ENCODE measurements at regions not wholly inside any gene's neighbourhood (a gene's known extent, or its start where the extent isn't known, plus 50 kb on each side); places are given as distances from the start of the nearest gene placed in this dataset.
A peak's percentile ranks its signal among the peaks of the same experiment; 100 is the strongest.
"Not testable (repeated sequence)": the region's sequence is repeated elsewhere in the genome, so short reads cannot be mapped to it uniquely, and the experiment has no call there.

DNA sequence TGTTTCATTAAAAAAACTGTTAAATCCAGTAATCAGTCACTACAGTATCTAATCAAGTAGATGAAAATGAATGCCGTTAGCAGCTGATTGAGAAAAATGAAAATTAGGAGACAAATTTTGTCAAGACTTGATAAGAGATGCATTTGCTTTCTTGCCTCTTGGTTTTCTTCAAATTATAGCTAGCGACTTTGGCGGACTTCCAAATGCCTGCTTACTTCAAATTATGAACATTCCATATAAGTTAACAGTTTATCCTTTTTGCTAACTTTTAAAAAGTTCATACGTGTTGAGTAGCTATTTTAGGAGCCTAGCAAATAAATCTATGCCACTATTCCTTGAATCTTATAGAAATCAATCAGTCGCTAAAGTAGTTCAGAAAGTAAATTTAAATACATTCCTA lies 58.8 kb downstream of the PPP4R3C start:
- DNase-seq: no peak

DNA sequence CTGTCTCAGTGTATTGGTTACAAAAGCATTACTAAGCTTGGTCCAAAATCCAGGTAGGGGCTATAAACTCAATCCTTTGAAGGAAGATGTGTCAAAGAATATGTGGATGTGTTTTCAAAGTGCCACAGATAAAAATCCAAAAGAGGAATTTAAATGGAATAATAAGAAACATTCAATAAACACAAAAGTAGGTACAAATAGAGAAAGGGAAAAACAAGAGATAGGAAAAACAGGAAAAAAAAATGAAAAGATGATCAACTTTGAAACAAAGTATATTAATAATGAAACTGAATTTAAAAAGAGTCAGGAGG lies 64.0 kb downstream of the PPP4R3C start:
- DNase-seq: no peak

DNA sequence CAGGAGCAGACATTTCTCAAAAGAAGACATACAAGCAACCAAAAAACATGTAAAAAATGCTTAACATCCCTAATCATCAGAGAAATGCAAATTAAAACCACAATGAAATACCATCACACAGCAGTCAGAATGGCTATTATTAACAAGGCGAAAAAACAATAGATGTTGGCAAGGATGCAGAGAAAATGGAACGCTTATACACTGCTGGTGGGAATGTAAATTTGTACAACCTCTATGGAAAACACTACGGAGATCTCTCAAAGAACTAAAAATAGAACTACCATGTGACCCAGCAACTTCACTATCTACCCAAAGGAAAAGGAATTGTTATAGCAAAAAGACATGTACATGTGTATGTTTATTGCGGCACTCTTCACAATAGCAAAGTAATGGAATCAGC lies 71.5 kb downstream of the PPP4R3C start:
- no peak for DNase-seq

DNA sequence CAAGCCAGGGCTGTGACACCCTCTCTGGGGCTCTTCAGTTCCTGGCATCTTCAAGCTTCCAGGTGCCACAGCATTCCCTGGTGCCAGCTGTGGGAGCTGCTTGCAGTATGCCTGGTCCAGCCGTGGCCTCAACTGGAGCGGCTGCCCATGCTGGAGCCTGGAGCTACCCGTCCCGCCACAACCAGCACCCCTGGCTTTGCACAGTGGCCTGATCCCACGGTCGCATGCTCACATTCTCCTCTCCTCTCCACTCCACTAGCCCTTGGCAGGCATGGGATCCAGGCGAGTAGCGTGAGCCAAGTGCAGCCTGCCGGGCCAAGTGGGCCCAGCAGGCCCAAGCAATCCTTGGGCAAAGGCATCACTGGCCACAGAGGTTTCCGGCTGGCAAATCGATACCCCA lies 81.7 kb downstream of the PPP4R3C start:
- DNase-seq: no peak

DNA sequence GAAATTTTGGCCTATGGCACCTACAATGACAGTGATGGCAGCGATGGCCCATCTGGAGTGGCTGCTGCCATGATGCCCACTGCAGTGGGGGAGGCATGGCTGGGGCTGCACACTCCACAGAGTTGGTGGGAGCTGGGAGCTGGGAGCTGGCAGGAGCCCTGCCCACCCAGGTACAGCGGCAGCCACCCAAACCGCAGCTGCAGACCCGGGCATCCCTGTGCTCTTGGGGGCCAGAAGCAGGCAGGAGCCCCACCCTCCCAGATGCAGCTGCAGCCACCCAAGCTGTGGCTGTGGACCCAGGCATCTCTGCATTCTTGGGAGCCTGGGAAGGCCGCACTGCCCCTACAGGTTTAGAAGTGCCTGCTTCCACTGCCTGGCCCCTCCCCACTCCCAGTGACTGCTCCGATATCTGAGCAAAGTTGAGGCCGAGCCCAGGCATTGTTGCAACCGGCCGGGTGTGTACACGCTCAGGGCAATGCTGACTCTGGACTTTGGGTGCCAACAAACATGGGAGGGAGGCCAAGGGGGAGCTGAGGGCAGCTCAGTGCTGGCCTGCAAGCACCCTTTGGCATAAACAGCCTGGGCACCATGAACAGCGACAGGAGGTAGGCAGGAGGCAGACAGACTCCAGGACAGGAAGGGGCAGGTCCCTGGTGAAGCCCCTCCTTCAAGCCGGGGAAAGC lies 82.8 kb downstream of the PPP4R3C start:
- DNase-seq: no peak

DNA sequence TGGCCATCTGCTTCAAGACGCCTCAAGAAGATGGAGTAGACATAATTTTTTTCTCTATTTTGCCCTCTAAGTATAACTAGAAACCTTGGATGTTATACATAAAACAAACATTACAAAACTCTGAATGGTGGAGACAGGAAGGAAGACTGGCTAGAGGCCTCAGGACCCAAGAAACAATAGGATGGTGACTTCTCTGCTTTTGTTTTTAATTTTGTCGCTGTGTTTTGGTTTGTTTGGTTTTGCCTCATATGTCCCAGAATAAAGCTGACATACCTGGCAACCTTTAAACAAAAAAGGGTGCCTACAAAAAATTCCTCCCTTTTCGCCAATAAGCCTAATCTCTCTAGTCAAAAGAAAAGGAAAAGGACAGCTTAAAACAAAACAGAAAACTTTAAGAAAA lies 109.1 kb downstream of the PPP4R3C start:
- no peak for DNase-seq

DNA sequence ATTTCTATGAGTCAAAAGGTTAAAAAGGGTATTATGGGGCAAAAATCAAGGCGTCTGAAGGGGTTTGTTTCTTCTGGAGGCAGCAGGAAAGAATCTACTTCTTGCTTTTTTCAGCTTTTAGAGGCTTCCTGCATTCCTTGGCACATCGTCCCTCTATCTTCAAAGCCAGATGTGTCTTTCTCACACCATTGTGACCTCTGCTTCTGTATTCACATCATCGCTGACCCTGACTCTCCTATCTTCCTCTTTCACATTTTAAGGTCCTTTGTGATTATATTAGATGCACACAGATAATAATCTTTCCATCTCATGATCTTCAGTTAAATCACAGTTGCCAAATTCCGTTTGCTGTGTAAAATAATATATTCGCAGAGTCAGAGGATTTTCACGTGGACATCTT lies 112.7 kb downstream of the PPP4R3C start:
- DNase-seq: no peak

DNA sequence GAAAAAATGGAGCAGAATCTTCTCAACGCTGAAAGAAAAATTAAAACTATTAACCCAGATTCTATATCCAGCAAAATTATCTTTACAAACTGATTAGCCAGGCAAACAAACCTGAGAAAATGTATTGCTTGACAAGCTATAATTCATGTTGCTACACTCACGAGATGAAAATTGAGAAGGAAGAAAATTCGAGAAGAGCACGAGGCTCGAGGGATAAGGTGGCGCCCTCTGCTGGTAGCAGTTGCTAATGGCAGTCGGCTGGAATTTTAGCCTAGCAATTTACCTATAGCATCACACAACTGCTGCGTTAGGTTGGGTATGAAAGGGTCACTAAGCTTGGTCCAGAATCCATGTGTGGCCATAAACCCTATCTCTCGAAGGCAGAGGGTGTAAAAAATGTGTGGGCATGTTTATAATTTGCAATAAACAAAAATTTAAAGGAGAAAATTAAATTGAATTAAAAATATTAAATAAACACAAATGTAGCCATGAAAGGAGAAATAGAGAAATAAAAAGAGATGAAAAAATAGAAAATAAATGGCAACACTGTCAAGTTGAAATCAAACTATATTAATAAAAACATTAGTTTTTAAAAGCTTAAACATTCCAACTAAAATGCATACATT lies 126.6 kb downstream of the PPP4R3C start:
- DNase-seq: peak; percentile 13

DNA sequence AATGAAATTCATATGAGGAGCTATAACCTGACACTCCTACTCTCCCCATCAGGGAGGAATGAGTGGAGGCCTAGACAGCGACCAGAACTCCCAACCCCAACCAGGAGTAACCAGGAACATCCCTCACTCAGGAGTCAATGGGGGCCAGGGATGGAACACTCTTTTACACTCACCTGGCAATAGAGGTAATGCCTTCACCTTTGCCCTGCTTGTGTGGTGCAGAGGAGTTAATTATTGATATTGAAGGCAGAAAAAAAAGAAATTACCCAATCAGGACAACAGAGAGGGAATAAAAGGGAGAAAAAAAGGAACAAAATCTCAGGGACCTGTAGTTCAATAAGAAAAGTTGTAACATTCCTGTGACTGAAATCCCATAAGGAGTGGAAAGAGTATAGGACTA lies 141.5 kb downstream of the PPP4R3C start:
- DNase-seq: no peak

DNA sequence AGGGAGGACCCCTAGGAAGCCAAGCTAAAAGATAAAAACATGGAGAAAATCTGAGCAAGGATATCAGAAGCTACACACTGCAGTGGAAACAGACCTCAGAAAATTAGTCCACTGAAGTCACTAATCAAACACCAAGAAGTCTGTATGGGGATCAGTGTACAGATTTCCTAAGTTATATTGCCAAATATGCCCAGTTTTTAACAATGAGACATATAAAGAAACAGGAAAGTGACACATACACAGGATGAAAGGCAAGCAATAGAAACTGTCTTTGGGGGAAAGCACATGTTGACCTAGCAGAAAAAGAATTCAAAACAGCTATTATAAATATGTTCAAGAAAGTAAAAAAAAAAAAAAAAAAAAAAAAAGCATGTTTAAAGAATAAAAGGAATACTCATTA lies 153.7 kb downstream of the PPP4R3C start:
- no peak for DNase-seq

DNA sequence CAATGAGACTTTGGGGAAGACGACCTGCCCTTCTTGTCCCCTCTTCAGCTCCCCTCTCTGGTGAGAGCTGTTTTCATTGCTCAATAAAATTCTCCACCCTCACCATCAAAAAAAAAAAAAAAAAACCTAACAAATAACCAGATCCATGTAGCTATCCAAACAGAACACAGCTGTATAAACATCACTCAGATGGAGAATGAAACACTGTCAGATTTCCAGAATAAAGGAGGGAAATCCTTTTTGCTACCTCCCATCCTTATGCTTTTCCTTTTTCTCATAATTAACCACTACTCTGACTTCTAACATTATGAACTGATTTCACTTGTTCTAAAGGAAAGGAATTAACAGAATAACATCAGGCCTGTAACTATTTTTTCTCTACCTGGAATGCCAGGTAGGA lies 155.6 kb downstream of the PPP4R3C start:
- DNase-seq: no peak

DNA sequence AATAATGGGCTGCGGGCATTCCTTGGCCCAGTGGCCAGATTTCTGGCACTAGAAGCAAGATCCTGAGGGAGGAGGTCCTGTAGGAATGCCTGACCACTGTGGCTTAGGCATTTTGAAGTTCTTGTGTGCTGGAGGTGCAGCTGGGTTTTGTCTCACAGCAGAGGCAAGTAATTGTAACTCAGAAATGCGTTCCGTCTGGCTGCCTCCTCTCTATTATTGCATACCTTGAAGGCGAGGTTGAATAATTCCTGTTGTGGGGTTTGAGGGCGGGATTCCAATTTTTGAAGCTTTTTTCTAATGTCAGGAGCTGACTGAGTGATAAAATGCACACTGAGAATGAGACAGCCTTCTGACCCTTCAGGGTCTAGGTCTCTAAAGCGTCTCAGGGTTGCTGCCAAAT lies 170.6 kb downstream of the PPP4R3C start:
- DNase-seq: not testable (repeated sequence)

DNA sequence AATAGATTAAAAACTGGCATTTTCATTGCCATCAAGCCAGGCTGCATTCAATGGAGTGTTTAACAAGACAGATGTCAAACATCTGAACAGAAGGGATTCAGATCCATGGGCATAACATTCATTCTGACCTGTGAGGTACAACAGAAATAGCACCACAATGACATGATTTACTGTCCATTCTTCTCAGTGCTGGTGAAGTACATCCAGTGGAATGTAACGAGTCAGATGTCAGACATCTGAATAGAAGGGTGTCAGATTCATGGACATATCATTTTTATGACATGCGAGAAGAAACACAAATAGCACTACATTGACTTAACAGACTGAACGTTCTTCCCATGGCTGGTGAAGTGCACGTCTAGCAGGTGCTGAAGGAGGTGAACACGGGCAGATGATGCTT lies 186.4 kb downstream of the PPP4R3C start:
- DNase-seq: no peak

DNA sequence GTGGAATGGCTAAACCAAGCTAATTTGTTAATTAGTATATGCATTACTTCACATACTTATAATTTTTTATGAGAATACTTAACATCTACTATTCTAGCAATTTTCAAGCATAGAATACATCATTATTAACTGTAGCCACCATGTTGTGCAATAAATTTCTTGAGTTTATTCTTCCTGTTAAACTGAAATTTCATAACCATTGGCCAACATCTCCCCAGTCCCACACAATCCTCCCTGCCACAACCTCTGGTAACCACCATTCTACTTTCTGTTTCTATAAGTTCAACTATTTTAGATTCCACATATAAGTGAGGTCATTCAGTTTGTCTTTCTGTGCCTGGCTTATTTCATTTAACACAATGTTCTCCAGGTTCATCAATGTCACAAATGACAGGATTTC lies 208.5 kb downstream of the PPP4R3C start:
- no peak for DNase-seq

DNA sequence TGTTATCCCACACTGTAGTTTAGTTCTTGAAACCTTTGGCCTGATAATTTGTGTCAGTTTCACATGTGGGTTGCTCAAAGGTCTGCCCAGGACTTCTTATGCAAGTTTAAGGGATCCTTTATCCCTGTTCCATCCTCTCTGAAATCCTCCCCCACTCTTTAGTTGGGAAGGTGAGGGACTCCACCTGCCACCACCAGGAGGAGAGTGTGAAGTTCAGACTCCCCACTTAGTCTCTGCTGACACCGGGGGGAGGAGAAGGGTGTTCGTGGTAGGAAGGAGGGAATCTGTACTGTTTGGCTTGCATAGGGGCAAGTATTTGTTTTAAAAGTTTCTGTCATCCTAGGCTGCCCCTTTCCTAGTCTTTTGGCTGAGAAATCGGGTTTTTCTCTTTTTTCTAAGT lies 211.8 kb downstream of the PPP4R3C start:
- DNase-seq: no peak

DNA sequence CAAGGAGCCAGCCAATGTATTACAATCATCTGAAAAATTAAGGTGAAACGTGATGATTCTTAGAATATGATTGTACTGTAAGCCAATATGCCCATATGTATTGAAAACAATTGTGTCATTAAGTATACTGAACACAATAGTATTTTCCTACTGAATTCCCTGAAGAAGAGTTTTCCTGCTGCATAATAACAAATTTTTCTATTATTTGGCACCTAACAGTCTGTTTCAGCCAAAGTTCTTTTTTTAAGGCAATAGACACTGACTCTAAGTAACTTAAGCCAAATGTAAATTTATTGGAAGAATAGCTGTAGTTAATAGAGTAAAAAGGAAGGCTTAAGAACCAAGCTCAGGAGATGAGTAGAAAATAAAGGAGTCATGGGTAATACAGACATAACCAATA lies 220.6 kb downstream of the PPP4R3C start:
- no peak for DNase-seq

DNA sequence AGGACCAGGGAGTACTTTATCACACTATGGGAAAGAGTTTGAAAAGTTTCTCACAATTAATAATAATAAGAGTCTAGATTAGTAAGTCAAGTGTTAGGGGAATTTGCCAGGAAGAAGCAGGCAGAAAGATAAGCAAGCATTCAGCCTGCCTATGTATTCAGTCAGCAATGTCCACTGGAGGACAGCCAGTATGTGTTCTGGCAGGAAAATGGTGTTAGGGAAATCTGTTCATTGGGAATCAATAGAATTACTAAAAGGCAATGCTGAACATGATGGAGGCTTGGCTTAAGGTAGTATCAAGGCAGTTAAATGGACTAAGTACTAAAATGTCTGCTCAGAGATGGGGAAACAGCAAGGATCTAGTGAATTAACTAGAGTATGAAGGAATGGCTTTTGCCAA lies 221.2 kb downstream of the PPP4R3C start:
- DNase-seq: no peak

DNA sequence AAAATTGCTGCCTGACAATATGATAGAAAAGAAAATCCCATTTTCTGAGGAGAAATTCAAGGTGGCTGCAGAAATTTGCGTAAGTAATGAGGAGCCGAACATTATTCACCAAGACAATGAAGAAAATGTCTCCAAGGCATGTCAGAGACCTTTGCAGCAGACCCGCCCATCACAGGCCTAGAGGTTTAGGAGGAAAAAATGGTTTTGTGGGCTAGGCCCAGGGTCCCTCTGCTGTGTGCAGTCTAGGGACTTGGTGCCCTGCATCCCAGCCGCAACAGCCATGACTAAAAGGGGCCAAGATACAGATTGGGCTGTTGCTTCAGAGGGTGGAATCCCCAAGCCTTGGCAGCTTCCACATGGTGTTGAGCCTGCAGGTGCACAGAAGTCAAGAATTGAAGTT lies 223.1 kb downstream of the PPP4R3C start:
- DNase-seq: not testable (repeated sequence)

DNA sequence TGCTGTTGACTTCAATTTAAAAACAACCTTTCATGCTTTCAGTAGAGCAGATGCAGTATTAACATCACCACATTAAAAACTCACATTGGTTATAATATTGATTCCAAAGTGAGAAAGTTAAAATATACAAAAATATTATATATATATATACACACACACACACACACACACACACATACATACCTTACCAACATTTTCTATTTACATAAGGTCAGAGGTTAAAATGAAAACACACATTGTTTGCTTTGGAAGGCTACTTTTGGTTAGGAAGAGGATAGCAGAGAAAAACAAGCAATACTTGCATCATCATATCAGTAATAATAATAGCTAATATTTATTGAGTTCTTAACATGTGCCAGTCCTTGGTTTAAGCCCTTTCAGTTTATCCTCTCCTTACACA lies 226.5 kb downstream of the PPP4R3C start:
- DNase-seq: no peak

DNA sequence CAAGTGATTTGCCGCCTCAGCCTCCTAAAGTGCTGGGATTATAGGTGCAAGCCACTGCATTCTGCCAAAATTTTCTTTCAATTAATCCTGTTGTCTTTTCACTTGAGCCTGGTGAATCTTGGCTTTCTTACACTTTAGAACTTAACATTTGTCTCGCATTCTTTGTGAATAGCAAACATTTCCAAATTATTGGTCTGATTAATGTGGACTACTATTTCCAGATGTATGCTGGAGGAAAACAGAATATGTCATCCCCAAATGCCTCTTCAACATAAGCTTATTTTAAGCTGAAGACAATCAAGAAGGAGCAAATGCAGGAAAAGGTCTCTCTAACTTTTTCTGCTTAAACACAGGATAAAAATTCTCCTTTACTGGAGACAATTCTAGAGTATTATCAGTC lies 233.4 kb downstream of the PPP4R3C start:
- no peak for DNase-seq

DNA sequence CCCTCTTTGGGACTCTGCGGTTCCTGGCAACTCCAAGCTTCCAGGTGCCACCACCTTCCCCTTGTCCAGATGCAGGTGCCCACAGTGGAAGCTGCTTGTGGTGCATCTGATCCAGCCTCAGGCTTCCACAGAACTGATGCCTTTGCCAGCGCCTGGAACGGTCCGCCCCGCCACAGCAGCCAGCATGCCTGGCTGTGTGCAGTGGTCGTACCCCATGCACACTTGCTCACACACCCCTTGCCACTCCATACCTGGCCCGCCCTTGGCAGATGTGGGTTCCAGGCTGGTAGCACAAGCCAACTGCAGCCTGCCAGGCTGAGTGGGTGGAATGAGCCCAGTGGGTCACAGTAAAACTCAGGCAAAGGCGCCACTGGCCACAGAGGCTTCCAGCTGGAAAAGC lies 240.5 kb downstream of the PPP4R3C start:
- DNase-seq: no peak

DNA sequence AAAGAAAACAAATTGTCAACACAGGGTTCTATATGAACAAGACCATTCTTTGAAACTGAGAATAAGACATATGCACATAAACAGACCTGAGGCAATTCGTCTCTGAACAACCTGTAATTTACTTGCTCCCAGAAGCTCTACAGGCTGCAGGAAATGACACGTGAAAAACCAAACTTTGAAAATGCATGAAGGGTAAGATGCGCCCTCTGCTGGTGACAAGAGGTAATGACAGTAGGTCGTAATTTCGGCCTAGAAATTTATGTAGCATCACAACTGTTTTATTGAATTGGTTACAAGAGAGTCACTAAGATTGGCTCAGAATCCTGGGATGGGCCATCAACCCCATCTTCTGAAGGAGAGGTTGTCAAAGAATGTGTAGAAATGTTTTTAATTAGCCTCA lies 276.5 kb downstream of the PPP4R3C start:
- DNase-seq: peak; percentile 2

DNA sequence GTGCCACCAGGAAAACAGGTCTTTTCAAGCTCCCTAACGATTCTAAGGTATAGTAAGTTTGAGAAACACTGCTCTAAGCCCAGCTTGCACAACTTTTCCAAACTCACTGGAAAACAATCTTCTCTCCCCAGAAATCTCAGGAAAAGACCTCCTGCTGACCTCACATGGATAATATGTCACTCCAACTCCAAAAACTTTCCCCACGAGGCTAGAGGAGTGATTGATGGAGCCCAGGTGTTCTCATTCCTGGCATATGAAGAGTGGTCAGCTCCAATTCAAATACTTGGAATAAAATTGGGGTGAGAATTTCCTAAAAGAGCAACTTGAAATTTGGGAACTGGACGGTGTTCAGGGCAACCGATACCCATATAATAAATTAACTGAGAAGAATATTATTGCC lies 299.9 kb downstream of the PPP4R3C start:
- no peak for DNase-seq

DNA sequence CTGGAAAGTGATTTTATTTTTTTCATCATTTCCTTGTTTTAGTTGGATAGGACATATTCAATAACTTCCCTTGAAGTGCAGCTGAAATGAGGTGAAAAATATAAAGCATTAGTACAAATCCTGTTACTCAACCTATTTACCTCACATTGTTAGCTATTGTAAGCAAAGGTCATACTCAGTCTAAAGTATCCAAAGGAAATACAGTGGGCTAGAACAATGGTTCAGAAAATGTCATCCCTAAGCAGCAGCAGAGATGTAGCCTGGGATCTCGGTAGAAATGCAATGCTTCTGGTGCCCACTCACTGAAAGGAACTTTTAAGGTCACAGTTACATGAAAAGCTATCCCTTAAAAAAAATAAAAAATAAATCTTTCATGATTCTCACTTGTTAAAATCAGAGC lies 300.6 kb downstream of the PPP4R3C start:
- DNase-seq: no peak

DNA sequence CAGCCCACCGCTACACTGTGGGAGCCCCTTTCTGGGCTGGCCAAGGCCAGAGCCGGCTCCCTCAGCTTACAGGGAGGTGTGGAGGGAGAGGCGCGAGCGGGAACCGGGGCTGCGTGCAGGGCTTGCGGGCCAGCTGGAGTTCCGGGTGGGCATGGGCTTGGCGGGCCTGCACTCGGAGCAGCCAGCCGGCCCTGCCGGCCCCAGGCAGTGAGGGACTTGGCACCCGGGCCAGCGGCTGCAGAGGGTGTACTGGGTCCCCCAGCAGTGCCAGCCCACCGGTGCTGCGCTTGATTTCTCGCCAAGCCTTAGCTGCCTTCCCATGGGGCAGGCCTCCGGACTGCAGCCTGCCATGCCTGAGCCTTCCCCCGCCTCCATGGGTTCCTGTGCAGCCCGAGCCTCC lies 306.2 kb downstream of the PPP4R3C start:
- DNase-seq: not testable (repeated sequence)
